ENCODE measurements at regions not wholly inside any gene's neighbourhood (a gene's known extent, or its start where the extent isn't known, plus 50 kb on each side); places are given as distances from the start of the nearest gene placed in this dataset.

DNA sequence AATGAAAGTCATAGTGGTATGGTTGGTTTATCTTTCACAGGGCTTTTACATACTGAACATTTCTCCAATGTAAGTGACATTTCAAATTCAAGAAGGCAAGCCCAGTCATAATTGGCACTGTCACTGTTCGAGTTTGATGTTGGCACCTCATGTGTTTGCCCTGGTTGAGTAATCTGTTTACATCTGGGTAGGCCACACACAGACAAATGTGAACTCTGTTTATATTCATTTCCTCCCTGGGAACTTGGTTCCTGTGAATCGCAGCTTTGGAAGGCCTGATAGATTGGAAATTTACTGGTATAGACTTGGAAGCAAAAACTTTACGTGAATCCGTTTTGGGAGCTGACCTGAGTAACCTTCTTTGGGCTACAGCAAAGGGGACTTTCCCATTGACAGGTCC lies 395.2 kb upstream of the AZI2 start:
- DNase-seq: no peak

DNA sequence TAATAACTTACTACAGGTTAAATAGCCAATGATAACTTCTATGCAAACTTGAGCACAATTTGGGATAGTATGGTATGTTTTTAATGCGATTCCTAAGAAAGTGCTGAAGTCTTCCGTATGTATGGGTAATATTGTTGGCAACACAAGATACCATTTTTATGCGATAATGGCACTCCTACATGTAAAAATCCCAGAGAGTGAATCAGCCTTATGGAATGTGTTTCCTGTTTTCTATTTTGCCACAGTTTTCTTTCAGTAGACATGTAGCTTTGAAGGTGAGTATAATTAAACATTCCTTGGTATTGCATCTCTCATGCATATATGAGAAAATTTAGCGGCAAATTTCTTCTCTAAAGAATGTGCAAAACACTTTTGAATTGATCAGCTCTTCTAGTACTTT lies 396.8 kb upstream of the AZI2 start:
- DNase-seq: no peak

- no peak for DNase-seq
Measured at GRCh38 chr3:28745916-28746617, 397.4 kb upstream of the AZI2 start.

DNA sequence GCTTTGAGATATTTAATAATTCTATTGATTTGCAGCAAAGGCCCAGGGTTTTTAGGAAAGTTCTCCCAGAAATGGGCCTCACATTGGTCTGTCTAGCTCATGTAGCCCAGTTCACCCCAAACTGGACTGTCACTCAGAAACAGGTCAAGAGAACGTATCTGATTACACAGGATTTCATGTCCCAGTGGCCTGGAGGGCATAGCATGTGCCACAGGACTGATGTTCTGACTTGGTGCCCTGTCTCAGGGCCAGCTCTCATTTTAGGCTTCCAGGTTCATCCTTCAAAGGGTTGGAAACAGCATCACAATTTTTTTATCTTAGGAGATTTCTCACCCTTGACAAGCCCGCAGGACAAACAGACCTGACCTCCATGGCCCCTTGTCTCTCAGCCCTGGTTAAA lies 398.4 kb upstream of the AZI2 start:
- no peak for DNase-seq

DNA sequence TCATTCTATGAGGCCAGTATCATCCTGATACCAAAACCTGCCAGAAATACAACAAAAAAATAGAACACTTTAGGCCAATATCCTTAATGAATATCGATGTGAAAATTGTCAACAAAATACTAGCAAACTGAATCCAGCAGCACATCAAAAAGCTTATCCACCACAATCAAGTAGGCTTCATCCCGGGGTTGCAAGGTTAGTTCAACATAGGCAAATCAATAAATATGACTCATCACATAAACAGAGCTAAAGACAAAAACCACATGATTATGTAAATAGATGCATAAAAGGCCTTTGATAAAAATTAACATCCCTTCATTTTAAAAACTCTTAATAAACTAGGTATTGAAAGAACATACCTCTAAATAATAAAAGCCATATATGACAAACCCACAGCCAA lies 403.2 kb upstream of the AZI2 start:
- no peak for DNase-seq

DNA sequence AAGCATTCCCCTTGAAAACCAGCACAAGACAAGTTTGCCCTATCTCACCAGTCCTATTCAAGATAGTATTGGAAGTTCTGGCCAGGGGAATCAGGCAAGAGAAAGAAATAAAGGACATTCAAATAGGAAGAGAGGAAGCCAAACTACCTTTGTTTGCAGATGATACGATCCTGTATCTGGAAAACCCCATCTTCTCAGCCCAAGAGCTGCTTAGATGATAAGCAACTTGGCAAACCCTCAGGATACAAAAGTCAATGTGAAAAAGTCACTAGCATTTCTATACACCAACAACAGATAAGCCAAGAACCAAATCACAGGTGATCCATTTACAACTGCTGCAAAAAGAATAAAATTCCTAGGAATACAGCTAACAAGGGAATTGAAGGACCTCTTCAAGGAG lies 403.7 kb upstream of the AZI2 start:
- no peak for DNase-seq

DNA sequence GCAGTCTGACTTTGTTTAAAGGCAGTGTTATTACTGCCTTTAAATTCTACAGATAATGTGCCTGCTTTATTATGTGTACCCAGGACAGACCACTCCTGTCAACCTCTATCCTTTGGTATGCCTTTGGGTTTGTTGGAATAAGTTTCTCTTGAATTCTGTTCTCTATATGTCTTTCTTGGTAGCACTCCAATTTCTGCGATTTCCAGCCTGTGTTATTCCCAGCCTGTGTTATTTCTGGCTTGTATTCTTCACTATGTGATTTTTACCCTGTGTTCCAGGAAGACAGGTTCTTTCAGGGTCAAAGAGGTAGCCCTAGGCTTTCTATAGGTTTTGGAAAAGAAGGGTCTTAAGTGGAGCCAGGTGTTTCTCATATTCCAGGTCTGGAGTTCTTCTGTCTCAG lies 407.4 kb upstream of the AZI2 start:
- no peak for DNase-seq

- no peak for DNase-seq
Measured at GRCh38 chr3:28758115-28758514, 409.5 kb upstream of the AZI2 start.

- no peak for DNase-seq
Measured at GRCh38 chr3:28761375-28761774, 412.8 kb upstream of the AZI2 start.

GRCh38 chr3:28765194-28765593 lies 416.6 kb upstream of the AZI2 start:
- DNase-seq: no peak

DNA sequence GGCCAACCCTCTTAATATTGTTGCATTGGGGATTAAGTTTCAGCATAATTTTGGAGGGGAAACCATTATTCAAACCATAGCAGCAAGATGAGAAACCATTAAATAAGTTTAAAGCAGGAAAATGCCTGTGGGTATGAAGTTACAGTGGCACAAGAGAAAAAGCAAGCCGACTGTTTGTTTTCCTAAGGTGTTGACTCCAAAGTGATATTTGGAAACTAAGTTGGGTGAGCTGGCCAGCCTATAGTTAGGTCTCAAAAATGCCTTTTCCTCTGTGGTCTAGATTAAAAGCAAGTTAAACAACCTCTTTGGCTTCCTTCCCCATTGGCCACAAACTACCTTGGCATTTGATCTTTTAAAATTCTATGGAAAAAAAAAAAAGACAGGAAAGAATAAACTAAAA lies 419.8 kb upstream of the AZI2 start:
- DNase-seq: no peak

DNA sequence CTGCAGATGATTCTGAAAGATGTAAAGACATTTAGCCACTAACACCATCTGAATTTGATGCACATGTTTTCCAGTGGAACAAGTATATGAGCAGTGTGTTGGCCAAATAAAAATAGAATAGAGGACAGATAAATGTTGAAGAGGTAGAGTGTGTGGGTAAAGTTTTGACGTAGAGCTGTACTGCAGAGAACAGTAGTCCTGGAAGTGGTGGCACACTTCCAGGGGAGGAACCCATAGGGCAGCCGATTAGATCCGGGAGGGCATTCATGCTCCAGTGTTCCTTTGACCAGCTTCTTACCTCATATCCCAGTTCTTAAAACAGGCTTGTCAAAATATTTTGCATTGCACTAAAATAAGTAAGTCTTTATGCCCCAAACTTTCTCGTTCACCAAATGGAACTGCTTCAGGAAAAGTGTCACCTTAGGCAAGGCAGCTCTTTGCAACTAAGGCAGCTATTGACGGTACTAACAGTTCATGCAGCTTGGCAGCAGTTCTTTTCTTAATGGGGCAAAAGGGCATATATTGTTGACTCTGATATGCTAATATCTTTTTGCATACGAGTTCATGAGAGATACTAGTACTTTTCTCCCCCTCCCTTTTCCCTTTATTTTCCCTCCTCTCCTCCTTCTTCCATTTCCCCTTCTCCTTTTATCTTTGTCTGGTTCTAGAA lies 429.3 kb upstream of the AZI2 start:
- DNase-seq: no peak

DNA sequence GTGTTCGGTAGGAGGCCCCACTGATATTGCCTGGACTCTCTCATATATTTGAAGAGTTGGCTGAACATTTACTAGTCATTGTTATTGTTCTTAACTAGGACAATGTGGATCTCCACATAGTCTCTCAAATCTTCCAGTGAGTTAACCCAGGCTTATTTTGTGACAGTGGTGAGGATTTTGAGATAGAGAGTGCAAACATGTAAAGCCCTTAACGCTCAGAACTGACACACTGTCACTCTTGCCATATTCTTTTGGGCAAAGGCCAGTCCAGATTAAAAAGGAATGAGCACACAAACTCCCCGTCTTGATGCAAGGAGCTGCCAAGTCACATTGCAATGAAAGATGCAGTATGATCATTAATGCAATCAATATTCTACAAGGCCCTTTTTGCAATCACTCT lies 431.9 kb upstream of the AZI2 start:
- no peak for DNase-seq

DNA sequence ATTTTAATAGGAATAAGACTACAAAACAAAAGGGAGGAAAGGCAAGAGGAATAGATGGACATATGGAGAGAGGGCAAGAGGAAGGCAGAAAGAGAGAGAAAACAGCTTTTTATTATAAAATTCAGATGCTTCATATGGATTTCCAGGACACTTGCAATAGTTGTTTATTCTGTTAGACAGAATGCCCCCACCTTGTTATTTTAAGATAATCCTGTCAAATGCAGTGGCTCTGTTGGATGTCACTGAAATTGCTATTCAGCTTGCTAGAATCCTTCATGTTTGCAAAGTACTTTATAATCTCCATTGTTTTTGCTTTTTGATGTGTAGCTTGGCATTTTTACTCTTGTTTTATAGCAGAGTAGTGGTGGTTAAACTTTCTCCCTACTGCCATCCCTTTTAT lies 432.4 kb upstream of the AZI2 start:
- DNase-seq: no peak

DNA sequence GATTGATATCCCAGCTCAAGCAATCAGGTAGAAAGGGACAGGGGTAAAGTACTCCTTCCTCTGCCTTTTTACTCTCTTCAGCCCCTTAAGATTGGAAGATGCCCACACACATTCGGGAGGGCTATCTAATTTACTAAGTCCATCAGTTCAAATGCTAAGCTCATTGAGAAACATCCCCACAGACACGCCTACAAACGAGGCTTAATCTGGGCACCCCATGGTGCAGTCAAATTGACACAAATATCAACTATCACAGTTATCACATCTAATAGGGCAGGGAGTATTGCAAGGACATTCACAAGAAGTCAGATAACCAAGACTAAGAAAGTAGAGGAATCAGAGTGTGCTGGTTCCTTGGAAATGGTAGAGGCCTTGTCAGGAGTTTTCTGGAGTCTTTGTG lies 437.8 kb upstream of the AZI2 start:
- DNase-seq: no peak

DNA sequence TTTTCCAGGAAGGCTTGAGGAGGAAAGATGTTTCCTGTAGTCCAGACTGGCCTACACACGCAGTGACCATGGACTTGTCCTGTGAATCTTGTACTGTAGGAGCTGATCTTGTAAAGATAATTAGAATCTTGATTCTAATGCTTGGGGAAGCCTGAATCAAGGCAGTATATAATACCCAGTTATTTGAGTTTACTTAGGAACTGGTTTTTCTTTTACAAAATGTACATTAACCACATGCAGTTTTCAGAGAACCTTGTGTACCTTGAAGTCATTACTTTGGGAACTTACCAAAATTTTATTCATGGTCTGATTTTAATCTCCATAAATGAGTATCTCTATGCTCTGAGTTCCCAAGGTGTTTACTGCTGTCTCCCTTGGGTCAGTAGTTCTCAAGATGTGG lies 439.9 kb upstream of the AZI2 start:
- no peak for DNase-seq

GRCh38 chr3:28791713-28792255 lies 443.2 kb upstream of the AZI2 start:
- DNase-seq: no peak

DNA sequence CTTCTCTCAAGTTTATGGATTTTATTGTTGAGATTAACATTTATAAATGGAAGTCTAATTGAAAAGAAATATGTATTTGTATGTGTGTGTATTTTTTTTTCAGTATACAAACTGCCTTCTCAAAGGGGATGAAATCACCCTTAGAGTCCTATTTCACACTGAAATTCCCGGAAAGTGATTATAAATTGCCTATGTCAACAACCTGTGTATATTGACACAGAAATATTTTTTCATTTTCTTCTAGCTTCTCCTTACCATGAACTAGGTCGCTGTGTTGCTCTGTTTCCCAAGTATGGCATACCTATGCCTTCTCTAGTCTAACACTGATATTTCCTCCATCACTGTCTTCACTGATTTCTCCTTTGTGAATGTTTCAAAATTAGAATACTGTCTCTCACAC lies 444.0 kb upstream of the AZI2 start:
- DNase-seq: no peak

DNA sequence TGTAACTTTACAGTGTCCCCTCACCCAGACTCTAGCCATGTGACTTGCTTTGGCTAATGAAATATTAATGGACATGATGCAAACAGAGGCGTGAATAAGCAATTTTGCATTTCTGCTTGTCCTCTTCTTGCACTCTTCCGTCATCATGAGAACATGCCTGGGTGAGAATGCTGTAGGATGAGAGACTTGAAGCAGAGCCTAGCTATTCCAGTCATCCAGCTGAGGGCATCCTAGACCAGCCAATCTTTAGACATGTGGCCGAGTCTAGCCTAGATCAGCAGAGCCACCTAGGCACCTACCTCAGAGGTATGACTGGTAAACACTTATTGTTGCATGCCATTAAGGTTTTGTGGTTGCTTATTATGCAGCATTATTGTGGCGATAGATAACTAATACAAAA lies 450.5 kb upstream of the AZI2 start:
- no peak for DNase-seq

DNA sequence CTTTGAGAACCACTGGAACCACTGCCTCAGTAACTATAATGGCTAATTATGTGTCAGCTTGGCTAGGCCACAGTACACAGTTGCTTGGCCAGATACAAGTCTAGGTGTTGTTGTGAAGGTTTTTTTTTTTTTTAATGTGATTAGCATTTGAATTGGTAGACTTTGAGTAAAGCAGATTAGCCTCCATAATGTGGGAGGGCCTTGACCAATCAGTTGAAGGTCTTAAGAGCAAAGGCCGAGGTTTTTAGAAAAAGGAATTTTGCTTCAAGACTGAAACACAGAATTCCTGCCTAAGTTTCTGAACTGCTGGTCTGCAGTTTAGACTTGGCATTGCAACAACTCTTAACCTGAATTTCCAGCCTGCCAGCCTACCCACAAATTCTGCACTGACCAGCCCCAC lies 451.6 kb upstream of the AZI2 start:
- no peak for DNase-seq

DNA sequence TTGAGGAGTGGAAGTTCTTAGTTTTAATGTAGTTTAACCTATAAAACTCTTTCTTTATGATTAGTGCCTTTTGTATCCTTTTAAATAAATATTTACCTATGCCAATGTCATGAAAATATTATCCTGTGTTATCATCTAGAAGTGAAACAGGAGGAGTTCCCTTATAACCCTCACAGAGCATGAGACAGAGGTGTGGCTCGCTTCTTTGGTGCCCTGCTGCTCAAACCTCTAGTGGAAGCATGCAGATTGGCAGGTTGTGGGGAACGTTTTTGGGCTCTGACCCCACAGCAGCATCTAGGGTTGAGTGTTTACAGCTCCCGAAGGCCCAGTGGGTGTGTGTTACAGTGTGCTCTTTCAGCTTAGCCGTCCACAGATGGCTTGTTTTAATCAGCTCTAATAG lies 459.4 kb upstream of the AZI2 start:
- DNase-seq: no peak

DNA sequence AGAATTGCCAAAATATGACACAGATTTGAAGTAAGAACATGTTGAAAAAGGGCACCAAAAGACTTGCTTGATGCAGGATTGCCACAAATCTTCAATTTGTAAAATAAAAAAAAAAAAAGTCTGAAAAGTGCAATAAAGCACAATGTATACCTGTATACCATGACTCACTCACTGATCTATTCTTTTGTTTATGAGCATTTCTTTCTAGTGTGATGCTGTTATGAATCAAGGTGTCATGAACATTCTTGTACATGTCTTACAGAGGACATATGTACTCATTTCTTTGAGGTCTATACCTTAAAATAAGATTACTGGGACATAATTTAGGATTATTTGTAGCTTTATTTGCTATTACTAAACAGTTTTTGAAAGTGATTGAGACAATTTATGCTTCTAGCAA lies 464.9 kb upstream of the RBMS3 start:
- DNase-seq: no peak

GRCh38 chr3:28824316-28824715 lies 456.6 kb upstream of the RBMS3 start:
- no peak for DNase-seq

GRCh38 chr3:28826840-28827239 lies 454.0 kb upstream of the RBMS3 start:
- no peak for DNase-seq

- DNase-seq: no peak
Measured at GRCh38 chr3:28835249-28835648, 445.6 kb upstream of the RBMS3 start.

Measured in activated T-cell treated with anti-CD3 and anti-CD28 coated beads, Interleukin-2, amount 50 U/mL, for 1 hour (primary cell).